ENCODE measurements at regions not wholly inside any gene's neighbourhood (a gene's known extent, or its start where the extent isn't known, plus 50 kb on each side); places are given as distances from the start of the nearest gene placed in this dataset.

GRCh38 chr18:4847056-4847455 lies 350.0 kb downstream of the AKAIN1 start:
- no peak for FAIRE-seq

GRCh38 chr18:4844320-4844719 lies 352.7 kb downstream of the AKAIN1 start:
- FAIRE-seq: no peak

GRCh38 chr18:4843771-4844170 lies 353.3 kb downstream of the AKAIN1 start:
- no peak for FAIRE-seq

DNA sequence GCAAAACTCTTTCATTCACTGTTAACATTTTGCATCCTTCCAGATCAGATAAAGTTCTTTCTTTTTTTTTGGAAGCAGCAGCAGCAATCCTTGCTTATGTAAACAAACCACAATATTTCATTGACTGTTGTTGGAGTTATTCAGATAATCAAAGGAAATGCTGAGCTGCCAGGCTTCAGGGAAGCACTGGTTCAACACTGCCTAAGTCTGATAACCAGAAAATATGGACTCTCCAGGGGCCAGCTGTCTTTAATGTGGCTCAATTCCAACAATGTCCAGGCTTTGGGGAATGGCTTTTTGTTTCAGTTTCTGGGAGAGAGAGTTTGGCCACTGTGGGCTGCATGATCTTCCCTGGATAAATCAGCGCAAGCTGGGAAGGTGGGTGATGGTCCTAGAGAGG lies 354.3 kb downstream of the AKAIN1 start:
- FAIRE-seq: no peak

DNA sequence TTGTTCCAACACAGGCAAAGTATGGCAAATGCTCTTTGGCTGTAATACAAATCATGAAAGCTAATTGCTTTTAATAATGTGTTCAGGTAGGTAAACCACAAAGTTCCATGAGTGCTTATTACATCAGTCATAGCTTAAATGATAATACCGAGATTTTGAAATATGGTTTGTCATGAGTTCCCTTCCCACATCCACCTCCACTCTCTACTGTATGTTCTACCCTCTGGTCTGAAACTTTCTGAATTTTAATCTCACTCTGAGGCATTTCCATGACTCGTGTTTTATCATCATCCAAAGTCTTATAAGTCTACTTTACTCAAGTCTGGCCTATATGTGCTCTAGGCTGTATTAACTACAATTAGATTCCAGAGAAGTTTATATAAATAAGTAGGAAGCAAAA lies 354.8 kb downstream of the AKAIN1 start:
- no peak for FAIRE-seq

DNA sequence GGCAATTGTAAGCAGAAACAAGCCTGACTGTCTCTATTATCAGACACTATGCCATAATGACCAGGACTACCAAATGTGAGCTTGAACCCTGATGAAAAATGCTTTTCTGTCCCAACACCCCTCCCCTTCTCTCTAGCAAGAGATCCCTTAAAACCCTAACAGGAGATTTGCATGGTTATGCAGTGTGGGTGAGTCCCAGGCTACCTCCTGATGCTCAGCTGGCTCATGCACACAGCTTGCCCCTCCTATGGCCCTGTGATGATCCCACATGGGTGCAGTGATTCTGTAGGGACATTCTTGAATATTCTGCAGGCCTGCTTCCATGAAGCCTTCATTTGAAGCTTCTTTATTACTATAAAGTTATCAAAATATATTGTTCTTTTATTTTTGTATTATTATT lies 357.4 kb downstream of the AKAIN1 start:
- no peak for FAIRE-seq

GRCh38 chr18:4836141-4836540 lies 360.9 kb downstream of the AKAIN1 start:
- FAIRE-seq: no peak

- FAIRE-seq: no peak
Observed at GRCh38 chr18:4831791-4832375, 365.2 kb downstream of the AKAIN1 start.

GRCh38 chr18:4831127-4831526 lies 365.9 kb downstream of the AKAIN1 start:
- FAIRE-seq: no peak

DNA sequence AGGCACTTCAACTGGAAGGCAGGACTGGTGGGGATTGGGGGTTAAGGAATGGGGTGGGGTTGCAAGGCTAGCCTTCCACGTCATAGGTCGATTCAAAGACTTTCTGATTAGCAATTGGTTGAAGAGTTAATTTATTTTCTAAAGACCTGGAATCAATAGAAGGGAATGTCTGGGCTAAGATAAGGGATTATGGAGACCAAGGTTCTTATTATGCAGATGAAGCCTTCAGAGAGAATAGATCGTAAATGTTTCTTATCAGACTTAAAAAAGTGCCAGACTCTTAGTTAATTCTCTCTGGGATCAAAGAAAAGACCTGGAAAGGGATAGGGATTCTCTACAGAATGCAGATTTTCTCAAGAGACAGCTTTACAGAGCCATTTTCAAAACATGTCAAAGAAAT lies 368.0 kb upstream of the DLGAP1 start:
- no peak for FAIRE-seq

DNA sequence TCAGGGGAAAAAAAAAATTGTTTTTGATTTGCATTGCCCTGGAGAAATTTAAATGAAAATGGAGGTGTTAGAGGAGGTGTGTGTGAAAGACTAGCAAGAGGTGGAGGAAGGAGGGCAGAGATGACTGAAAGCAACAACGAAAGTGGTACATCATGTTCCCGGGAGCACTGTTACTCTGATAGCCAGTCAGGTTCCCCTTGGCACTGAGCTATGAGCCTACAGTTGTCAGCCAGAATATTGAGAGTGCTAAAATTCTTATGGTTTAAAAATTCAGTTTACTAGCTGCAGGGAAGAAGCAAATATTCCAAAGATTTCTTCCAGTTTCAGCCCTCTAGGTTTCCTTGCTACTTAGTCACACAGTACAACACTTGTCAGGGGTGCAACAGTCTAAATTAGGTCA lies 366.7 kb upstream of the DLGAP1 start:
- FAIRE-seq: no peak

DNA sequence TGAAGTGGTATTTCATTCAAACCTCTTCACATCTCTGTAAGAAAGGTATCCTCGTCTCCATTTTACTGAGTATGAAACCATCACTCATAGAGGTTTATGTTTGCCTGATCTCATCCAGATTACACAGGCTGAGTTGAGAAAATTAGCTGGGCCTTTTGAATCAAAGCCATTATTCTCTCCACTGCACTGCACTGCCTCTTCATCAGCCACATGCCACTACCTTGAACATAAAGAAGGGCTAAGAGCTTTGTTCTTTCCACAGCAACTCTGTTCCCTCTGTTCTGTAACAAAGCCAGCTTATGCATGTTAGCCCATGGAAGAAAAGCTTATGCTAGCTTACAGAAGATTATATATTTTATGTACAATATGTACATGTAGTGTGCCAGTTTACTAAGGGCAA lies 362.6 kb upstream of the DLGAP1 start:
- FAIRE-seq: no peak

- FAIRE-seq: no peak
Observed at GRCh38 chr18:4813708-4814107, 358.6 kb upstream of the DLGAP1 start.

DNA sequence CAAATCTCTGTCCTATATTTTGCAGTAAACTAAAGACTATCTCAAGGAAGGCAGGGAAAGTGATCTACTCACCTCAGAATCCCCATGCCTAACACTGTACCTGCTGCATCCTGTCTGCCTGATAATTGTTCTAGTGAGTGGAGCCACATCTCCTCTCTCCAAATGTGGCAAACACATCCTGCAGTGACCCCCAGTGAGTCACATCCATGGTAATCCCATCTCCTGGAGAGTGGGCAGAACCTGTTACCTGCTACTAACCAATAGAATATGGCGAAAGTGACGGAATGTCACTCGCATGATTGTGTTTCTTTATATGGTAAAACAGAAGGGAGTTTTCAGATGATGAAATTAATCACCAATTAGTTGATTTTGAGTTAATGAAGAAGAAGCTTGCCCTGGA lies 353.8 kb upstream of the DLGAP1 start:
- FAIRE-seq: no peak

DNA sequence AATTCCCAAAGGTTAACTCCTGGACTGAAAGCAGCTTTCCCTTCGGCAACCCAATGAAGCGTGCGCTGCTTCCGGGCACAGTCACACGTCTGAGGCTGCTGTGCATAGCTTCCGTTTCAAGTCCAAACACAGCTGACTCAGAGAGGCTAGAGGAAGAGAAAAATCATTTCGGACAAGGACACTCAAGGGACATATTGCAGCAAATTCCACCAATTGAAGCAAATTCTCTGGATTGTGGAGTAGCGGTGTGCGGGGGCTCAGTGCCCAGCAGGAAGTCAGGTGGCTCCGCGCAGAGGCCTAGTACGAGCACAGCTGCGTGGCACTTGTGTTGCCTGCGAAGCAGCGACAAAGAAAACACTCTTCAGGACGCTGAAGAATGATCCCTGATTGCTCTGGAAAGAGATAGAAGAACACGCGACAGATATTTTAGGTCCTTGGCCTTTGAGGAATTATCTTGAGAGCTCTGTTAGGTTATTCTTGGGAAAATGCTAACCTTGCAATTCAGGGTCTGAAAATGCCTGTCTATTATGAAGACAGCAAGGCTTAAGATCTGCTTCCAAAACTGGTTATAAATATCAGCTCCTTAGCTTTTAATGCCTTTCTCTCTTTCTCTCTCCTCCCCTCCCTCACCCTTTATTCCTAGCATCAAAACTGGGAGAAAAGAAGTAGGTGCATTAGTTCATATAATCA lies 352.6 kb upstream of the DLGAP1 start:
- FAIRE-seq: no peak

DNA sequence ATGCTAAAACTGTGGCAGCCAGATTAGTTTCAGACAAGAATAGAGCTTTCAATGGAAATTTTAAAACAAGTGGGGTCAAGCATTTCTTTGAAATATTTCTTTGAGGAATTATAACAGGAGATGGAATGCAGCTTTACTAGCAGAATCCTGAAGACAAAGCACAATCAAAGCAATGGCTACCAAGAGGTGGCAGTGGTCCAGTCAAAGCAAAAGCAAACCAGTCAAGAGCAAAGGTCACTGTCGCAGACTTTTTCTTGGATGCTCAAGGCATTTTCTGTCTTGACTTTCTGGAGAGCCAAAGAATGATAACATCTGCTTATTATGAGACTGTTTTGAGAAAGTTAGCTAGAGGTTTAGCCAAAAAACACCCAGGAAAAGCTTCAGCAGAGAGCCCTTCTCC lies 351.2 kb upstream of the DLGAP1 start:
- no peak for FAIRE-seq

DNA sequence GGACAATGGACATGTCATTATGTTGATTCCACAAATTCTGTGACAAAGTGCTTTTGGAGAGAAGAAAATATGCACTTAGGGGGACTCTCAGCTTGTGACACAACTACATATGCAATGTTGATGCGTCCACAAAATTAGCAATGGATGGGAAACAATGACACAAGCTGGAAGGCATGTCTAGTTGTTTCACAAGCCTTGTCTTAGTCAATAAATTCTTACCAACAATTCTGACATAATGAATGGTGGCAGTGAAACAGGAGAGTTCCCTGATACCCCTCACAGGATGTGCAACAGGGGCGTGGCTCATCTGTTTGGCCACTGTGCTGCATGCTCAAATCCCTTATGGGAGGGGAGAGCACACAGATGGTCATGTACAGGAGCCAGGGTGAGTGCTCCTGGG lies 347.2 kb upstream of the DLGAP1 start:
- no peak for FAIRE-seq

GRCh38 chr18:4801151-4801550 lies 346.0 kb upstream of the DLGAP1 start:
- no peak for FAIRE-seq

DNA sequence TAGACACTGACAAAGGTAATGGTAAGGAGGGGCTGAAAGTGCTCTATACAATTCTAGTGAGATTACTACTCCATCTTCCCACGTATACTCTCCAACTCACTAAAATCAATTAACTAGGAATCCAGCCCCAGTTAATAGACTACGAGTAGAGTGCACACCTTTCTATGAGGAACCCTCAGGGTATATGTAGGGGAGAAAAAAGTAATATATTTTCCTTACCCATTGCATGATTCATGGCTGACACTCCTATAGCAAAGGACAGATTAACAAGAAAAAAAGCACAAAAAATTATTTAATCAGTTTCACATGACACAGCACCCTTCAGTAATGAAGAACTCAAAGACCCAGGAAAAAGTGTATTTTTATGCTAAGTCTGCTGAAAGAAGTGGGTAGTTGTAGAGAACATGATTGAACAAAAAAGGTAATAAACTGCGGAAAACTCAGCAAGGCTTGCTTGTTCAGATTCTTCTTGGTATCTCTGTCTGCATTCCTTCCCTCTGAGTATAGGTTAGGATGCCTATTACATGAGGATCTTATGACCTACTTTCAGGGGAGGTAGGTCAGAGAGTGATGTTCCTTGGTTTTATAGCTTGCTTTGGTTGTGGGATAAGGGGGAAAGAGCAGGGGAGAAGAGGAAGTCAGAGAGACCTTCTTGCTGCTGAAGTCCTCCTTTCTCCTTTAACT lies 342.0 kb upstream of the DLGAP1 start:
- no peak for FAIRE-seq

DNA sequence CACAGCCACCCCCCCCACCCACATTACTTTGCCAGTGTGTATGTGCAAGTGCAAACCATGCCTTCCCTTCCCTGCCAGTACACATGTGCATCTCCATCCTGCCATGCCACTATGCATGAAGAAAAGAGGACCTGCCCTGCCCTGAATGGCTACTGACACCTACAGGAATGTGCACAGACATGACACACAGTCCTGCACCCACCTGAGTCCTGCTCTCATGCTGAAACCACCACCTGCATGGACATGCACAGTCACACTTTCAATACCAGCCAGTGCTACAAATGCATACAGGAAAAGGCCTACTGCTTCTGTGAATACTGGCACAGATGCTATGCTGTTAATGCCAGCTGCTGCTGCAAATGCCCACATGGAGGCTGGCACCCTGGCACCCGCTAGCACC lies 334.4 kb upstream of the DLGAP1 start:
- FAIRE-seq: no peak

GRCh38 chr18:4781873-4782272 lies 326.8 kb upstream of the DLGAP1 start:
- no peak for FAIRE-seq

GRCh38 chr18:4765401-4765800 lies 310.3 kb upstream of the DLGAP1 start:
- FAIRE-seq: no peak

DNA sequence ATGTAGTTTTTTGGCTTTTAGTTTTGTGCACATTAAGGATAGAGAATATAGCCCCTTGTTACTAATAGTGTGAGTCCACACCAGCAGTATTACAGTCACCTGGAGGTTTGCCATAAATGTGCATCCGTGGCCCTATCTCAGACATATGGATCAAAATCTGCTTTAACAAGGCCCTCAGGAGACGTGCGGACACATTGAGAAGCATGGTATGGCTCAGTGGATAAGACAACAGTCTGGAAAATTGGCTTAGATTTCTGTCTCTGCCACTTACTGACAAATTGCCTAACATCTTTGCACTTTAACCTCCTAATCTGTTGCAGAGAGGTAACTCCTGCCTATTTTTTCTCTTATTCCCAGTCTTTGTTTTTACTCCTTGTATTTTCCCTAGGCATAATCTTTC lies 307.2 kb upstream of the DLGAP1 start:
- no peak for FAIRE-seq

DNA sequence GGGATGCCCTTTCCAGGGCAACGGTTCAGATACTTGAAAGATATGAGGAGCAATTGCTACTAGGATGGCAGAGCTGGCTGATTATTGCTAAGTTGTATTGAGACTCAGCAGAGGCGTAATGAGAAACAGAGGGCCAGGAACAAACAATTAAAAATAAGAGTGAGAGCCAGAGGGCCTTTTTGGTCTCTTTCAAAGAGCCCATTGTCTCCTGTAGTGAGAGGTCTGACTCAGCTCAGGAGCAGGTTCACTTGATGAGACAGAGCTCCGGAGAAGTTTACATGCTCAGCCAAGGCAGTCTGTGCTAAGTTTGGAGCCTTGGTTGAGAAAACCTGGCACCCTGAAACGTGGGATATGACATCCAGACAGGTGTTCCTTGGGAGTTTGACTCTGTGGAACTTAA lies 303.9 kb upstream of the DLGAP1 start:
- no peak for FAIRE-seq

DNA sequence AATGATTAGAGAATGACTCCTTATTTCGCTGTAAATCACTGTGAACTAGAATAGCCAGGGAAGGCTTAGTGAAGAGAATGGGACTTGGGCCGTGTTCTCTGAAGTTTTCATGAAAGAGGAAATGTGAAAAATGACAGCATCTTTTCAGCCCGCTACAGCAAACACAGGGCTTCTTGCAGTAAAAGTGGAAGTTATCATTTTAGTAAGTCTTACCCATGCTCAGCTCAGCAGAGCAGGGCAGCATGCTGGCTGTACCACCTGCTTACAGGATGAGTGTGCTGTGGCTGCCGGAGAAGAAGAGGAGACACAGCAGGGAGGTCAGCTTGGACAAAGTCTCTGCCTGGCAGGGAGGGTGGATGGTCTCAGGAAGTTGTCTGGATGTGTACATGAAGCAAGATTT lies 300.7 kb upstream of the DLGAP1 start:
- FAIRE-seq: no peak

Measured in islet of Langerhans (tissue), 1 donor.